Limb (tissue), 2 donors: ENCODE measurements at regions not wholly inside any gene's neighbourhood (a gene's known extent, or its start where the extent isn't known, plus 50 kb on each side); places are given as distances from the start of the nearest gene placed in this dataset.
A peak's percentile ranks its signal among the peaks of the same experiment; 100 is the strongest.

Experiments
- DNase-seq, 2 donors: peaks; one replicate each; pipeline ENCODE4 v3.0.0-alpha.2; 2016; ENCODE audit errors: extremely low spot score in 2 of 2

- DNase-seq, result peak in 1 of 2 donors; percentile 11
These were observed 298.3 kb downstream of the MATN1 start for GRCh38 chr1:30425046-30425445.

GRCh38 chr1:30423570-30423969 lies 299.8 kb downstream of the MATN1 start:
- DNase-seq, result peak in 1 of 2 donors; percentile 10

- DNase-seq, result peak in 1 of 2 donors; percentile 16
These were observed 301.1 kb downstream of the MATN1 start for GRCh38 chr1:30422251-30422650.

DNA sequence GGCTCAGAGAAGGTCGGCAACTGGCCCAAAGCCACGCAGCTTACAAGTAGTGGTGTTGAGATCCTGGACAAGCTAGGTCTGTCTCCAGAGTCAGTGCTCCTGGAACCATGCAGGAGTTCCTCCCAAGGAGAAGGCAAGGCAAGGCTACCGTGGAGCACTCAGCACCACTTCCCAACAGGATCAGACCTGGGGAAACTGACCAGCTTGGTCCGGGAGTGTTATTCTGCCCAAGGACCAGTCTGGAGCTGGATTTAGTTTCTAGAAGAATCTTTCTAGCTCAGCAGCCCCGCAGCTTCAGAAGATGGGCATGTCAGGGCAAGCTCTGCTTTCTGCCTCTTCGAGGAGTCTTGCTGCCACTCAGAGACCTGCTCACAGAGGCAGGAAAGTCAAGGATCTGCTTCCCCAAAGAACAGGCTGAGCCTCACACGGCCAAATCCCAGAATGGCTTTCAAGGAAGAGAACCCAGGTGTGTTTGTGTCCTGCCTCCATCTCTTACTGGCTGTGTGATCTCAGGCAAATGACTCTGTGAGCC lies 302.8 kb downstream of the MATN1 start:
- DNase-seq, result peak in 1 of 2 donors; percentile 9

GRCh38 chr1:30419831-30420230 lies 303.6 kb downstream of the MATN1 start:
- no peak for DNase-seq

DNA sequence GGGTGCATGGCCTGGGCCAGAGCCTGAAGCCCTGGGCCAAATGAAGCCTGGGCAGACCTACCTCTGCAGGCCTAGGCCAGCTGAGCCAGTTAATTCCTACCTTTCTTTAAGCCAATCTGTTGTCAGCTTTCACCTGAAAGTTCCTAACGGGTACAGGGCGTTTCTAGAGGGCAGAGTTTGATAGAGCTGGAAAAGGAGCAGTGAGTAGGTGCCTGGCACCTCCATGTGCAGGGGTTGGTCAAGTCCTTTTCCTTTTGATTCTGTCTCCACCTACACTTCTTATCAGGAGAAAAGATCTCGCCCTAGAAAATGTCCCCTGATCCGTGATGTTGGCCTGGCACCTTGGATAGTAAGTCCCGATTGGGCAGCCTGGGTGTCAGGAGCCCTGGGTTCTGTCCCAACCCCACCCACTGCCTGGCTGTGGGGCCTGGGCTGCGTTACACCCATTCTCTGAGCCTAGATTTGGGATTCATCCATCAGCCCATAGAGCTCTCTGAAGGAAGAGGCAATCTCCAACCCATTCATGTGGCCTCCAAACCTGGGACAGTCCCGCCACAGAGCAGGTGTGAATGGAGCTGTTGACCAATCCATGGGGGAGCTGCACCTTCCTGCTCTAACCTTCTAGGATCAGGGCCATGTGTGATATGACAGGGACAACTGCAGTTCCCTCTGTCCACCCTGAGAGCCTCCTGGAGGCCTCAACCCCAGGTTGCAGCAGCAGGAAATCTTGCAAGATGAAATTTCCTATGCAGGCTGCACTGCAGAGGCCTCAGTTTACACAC lies 304.3 kb downstream of the MATN1 start:
- DNase-seq, result no peak

- peak in 1 of 2 donors; percentile 2 for DNase-seq
These were observed 305.1 kb downstream of the MATN1 start for GRCh38 chr1:30418061-30418938.

DNA sequence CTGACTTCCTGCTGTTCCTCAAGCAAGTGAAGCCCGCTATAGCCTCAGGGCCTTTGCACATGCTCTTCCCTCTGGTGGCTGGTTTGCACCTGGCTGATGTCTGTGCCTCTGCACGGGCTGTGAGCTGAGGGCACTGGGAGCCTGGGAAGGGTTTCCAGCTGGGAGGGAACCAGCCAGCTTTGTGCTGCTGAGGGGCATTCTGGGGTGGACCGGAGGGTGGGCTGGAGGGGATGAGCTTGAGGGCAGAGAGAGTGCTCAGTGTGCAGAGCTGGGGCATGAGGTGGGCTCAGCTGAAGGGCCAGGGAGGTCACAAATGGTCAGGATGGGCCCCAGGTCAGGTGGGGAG lies 305.7 kb downstream of the MATN1 start:
- DNase-seq, result no peak

GRCh38 chr1:30417001-30417700 lies 306.2 kb downstream of the MATN1 start:
- no peak for DNase-seq

DNA sequence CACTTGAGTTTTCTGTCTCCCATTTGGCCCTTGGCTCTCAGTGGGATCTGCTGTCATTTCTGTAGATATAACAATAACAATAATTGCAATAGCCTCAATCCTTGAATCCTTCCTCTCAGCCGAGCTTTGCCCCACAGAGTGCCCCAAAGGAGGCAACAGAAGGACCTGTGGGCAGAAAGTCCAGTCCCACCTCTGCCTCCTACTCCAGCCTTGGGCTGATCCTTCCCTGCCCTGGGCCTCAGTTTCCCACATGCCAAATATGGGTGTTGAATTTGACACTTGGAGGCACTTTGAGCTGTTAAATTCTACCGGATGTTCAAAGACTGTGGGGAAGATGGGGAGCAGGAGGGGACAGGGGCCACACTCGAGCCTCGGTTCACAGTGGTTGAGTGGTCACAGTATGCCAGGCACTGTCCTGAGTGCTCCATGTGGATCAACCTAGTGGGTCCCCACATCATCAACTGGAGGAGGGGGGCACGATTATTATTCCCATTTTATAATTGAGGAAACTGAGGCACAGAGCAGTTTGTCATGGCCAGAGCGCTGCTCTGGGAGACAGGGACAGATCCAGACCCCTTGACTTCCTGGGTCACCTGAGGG lies 307.1 kb downstream of the MATN1 start:
- no peak for DNase-seq

- DNase-seq, result no peak
These were observed 308.0 kb downstream of the MATN1 start for GRCh38 chr1:30415171-30415940.

GRCh38 chr1:30414851-30415165 lies 308.6 kb downstream of the MATN1 start:
- no peak for DNase-seq

DNA sequence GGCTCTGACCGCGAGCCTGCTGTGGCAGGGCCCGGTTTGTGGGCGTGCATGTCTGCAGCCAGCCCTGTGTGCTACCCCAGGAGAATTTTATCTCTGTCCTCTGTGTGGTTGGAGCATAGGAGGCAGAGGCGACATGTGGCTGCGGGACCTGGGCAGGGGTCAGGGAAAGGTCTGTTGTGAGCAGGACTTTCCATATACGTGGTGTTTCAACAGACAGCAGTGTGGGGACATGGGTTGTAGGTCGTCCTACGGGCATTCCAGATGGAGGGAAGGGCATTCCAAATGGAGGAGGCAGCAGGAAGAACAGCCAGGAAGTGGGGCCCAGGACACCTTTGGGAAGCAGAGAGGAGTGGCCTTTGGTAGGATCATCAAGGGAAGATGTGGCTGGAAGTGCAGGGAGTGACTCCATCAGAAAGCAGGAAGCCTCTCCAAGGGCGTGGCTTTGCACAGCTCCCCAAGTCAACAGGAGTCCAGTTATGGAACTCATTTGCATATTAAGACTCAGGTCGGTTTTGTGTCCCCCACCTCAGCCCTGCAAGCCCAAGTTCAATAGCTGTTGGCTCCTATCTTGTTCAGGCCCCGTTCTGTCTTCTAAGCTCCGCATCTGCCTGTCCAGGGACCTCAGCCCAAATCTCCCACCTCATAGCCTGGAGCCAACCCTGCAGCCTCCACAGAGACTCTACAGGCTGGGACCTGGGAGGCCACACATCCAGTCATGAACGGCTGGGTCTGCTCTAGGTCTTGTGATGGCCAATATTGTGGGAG lies 309.1 kb downstream of the MATN1 start:
- no peak for DNase-seq

DNA sequence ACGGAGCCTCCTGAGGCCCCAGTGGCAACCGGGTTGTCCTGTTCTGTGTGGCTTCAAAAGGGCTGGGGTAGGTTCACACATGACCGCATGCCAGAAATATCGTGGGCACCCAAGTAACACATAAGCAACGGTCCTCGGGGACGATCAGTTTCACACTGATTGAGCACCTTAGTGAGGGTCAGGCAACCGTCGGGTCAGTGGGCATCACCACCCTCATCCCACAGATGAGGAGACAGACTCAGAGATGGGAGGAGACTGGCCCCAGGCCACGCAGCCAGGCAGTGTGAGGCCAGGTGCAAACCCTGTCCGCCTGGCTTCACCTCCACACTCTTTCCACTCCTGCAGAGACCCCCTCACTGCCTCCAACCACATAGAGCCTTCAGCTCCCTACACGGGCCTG lies 309.8 kb downstream of the MATN1 start:
- DNase-seq, result no peak

- no peak for DNase-seq
These were observed 310.3 kb downstream of the MATN1 start for GRCh38 chr1:30413111-30413440.

DNA sequence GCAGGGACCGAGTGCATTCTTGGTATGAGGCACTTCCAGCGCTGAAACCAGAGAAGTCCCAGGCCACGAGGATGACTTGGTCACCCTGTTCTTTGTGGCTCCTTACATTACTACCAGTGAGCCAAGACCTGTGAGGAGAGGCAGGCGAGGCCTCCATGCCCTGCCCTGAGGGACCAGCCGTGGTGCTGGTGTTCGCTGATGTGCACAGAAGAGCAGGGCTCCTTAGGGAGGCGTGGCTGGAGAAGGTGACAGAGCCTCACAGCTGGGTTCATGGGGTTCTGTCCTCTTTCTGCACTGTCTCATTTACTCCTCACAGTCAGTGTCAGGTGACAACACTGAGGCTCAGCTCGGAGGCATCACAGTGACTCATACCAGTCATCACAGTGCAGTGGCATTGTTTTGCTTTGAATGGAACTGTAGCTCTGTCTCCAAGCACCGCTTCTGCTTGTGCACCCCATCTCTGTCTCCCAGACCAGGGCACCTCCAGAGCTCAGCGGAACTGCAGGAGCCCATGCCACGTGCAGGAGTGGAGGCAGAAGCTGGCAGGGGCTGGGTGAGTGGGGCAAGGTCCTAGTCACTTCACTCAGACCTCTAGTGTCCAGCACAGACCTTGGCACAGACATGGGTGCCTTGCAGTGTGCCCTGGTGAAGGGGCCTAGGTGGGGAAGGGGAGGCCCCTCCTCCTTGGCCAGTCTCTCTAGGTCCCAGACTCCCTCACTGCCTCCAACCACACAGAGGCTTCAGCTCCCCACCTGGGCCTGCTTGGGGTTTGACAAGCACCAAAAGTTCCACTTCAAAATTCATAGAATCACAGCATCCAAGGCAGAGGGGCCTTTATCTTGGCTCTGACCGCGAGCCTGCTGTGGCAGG lies 310.9 kb downstream of the MATN1 start:
- peak in 1 of 2 donors; percentile 14 for DNase-seq

DNA sequence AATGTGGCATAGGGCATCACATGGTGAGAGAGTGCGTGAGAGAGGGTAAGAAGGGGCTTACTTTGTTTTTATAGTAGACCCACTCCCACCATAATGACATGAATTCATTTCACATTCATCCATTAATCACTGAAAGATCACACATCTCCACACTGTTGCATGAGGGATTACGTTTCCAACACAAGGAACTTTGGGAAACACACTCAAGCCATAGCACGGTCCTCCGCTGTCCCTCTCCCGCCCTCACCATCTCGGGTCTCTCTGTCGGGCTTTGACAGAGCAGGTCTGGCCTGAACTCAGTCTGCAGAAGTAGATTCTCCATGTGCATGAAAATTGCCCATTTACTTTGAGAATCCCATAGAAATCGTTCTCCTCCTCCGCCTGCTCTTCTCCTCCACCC lies 312.2 kb downstream of the MATN1 start:
- no peak for DNase-seq

DNA sequence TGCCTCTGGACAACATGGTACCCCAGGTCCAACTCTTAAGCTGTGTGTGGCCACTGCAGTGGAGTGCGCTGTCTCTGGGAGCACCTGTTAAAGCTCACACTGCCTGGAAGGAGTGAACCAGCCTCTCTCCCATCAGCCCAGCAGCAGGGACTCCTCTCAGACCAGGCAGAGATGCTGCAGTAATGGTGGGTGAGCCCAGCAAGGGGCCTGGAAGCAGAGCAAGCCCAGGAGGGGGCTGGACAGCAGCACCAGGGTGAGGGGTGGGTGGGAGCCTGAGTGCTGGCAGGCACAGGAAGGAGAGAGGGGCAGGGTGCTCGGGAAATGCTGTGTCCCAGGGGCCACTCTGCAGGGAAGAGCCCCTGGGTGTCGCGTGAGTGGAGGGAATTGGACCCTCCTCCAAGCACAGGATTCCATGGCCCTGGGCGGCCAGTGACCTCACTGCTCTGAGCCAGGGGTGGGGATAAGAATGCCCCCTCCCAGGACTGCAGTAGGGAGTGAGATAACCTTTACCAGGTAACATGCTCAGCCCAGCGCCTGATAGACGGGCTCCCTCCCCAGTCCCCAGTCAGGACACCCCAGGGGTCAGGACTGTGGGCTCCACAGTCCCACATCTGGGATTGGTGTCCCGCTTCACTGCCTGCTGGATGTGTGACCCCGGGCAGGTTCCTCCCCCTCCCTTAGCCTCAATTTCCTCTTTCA lies 313.1 kb downstream of the MATN1 start:
- peak in 1 of 2 donors; percentile 16 for DNase-seq
